Smooth muscle cell (in vitro differentiated cells): ENCODE measurements at regions not wholly inside any gene's neighbourhood (a gene's known extent, or its start where the extent isn't known, plus 50 kb on each side); places are given as distances from the start of the nearest gene placed in this dataset. TPM values are rescaled to one million over a fixed set of nuclear protein-coding genes. Genes with fewer than 3 reads are reported as not detected.

Experiments used
- DNase-seq: peaks from one replicate; lab custom pipeline; 2025; ENCODE audit not compliant: unreplicated experiment; lab: John Stamatoyannopoulos, UW
- H2AFZ ChIP-seq: fragments of 200-600 bp; sonication (generic); 2 replicates; pipeline ENCODE4 v1.6.0; 2016; ENCODE audit warnings: antibody characterized with exemption, low read depth, mild to moderate bottlenecking
- H3F3A ChIP-seq: fragments of 200-600 bp; sonication (generic); 2 replicates; pipeline ENCODE4 v1.6.0; 2017; ENCODE audit warnings: antibody characterized with exemption, low read depth
- H3K27ac ChIP-seq: fragments of 200-600 bp; sonication (generic); 2 replicates; pipeline ENCODE4 v1.5.1; 2016; ENCODE audit warnings: low read depth, mild to moderate bottlenecking
- H3K27me3 ChIP-seq: fragments of 200-600 bp; sonication (generic); 2 replicates; pipeline ENCODE4 v1.6.1; 2016; ENCODE audit warnings: low read depth, mild to moderate bottlenecking
- H3K36me3 ChIP-seq: fragments of 200-600 bp; sonication (generic); 2 replicates; pipeline ENCODE4 v1.5.1; 2016; ENCODE audit warnings: low read depth
- H3K4me1 ChIP-seq: fragments of 200-600 bp; sonication (generic); 2 replicates; pipeline ENCODE4 v1.5.1; 2016; ENCODE audit warnings: low read depth
- H3K4me2 ChIP-seq: fragments of 200-600 bp; sonication (generic); 2 replicates; pipeline ENCODE4 v1.6.0; 2016; ENCODE audit warnings: mild to moderate bottlenecking
- H3K4me3 ChIP-seq: fragments of 200-600 bp; sonication (generic); 2 replicates; pipeline ENCODE4 v1.5.1; 2016; ENCODE audit warnings: mild to moderate bottlenecking
- H3K79me2 ChIP-seq: fragments of 200-600 bp; sonication (generic); 2 replicates; pipeline ENCODE4 v1.6.0; 2016; ENCODE audit warnings: low read depth, mild to moderate bottlenecking
- H3K9ac ChIP-seq: fragments of 200-600 bp; sonication (generic); 2 replicates; pipeline ENCODE4 v1.6.0; 2016; ENCODE audit warnings: low read depth
- H3K9me3 ChIP-seq: fragments of 200-600 bp; sonication (generic); replicated peaks from 2 replicates; pipeline ENCODE4 v1.5.1; 2016; ENCODE audit warnings: low read depth
- H4K20me1 ChIP-seq: fragments of 200-600 bp; sonication (generic); 2 replicates; pipeline ENCODE4 v1.6.0; 2016; ENCODE audit warnings: low read depth
- WGBS: methylation state at CpG from one replicate; pipeline ENCODE4 v1.1.7; 2016; ENCODE audit warnings: low lambda C conversion rate; 5-methylcytosine and 5-hydroxymethylcytosine counted together
- small RNA-seq: library from RNA; depleted of rRNA; stranded (forward); fragments of <200 nt; gene quantifications from one replicate; pipeline ENCODE3, GENCODE V24; 2014
- TF ChIP-seq, protein P1 (sequence below): fragments of 200-600 bp; sonication (generic); IDR thresholded peaks from 2 replicates; pipeline ENCODE4 v1.5.1; 2017; ENCODE audit warnings: borderline replicate concordance, mild to moderate bottlenecking, antibody characterized with exemption; ENCODE audit not compliant: insufficient read depth, poor library complexity, severe bottlenecking

DNA sequence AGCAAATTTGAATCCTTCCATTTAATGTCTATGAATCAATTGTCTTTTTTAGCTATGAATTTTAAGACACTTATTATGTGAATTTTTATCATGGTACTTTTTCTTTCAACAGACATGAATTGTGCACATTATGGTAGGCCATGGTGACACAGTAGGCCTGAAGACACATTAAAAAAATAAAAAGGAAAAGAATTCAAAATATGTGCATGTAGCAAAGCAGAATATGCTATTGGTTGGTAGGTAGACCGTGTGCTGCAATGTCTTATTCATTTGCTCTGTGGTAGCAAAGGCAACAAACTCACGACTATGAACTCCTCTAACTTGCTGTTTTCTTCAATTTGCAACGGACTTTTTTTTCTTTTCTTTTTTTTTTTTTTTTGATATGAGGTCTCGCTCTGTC lies 50.0 kb upstream of the EPHA3 start:
- Histone ChIP-seq H3K79me2 (no peaks in the 10 kb centered on the region), H3K27ac (no peak overlapping the region), H3K4me1 (peaks cover 2% of the 10 kb centered on the region), H3K36me3 (no peaks in the 10 kb centered on the region), H3K9ac (no peak overlapping the region), H3F3A (no peaks in the 10 kb centered on the region), H3K4me3 (no peak overlapping the region), H3K27me3 (no peaks in the 10 kb centered on the region), H4K20me1 (no peaks in the 10 kb centered on the region), H2AFZ (no peak overlapping the region), H3K9me3 (no peaks in the 10 kb centered on the region), H3K4me2 (no peak overlapping the region)
- DNase-seq = no peak
- 91% methylated on average over 3 of the region's 4 CpGs for WGBS
- TF ChIP-seq, protein P1, sequence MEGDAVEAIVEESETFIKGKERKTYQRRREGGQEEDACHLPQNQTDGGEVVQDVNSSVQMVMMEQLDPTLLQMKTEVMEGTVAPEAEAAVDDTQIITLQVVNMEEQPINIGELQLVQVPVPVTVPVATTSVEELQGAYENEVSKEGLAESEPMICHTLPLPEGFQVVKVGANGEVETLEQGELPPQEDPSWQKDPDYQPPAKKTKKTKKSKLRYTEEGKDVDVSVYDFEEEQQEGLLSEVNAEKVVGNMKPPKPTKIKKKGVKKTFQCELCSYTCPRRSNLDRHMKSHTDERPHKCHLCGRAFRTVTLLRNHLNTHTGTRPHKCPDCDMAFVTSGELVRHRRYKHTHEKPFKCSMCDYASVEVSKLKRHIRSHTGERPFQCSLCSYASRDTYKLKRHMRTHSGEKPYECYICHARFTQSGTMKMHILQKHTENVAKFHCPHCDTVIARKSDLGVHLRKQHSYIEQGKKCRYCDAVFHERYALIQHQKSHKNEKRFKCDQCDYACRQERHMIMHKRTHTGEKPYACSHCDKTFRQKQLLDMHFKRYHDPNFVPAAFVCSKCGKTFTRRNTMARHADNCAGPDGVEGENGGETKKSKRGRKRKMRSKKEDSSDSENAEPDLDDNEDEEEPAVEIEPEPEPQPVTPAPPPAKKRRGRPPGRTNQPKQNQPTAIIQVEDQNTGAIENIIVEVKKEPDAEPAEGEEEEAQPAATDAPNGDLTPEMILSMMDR = no peak

Small RNA genes in the stretch of these regions (small RNA-seq; reads per million reads assigned to genes)
- not detected for gene RF00019
